ENCODE measurements at regions not wholly inside any gene's neighbourhood (a gene's known extent, or its start where the extent isn't known, plus 50 kb on each side); places are given as distances from the start of the nearest gene placed in this dataset.

DNA sequence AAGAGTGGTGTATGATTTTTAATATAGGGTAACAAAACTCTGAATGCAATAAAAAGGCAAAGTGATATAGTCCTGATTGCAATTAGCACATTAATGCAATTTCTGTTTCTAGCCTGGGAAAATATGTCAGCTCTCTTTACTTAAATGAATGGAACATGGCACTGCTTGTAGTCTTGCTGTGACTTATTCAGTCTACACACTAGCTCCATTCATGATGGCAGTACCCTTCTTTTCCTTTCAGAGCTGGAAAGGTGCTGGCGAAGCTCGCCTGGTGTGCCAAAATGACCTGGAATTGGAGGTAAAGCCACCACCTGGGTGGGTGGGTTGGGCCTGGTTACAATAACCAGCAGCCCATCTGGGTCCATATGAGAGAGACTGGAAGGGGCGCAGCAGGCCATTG is 85.3 kb downstream of the ZNF365 start:
- TF ChIP-seq, protein P1, sequence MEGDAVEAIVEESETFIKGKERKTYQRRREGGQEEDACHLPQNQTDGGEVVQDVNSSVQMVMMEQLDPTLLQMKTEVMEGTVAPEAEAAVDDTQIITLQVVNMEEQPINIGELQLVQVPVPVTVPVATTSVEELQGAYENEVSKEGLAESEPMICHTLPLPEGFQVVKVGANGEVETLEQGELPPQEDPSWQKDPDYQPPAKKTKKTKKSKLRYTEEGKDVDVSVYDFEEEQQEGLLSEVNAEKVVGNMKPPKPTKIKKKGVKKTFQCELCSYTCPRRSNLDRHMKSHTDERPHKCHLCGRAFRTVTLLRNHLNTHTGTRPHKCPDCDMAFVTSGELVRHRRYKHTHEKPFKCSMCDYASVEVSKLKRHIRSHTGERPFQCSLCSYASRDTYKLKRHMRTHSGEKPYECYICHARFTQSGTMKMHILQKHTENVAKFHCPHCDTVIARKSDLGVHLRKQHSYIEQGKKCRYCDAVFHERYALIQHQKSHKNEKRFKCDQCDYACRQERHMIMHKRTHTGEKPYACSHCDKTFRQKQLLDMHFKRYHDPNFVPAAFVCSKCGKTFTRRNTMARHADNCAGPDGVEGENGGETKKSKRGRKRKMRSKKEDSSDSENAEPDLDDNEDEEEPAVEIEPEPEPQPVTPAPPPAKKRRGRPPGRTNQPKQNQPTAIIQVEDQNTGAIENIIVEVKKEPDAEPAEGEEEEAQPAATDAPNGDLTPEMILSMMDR (conservative IDR thresholded peaks at IDR 0.05; ENCODE audit: low read depth, low read length): no peak
- no peak for TF ChIP-seq EZH2 (IDR thresholded peaks at IDR 0.05; ENCODE audit: low read length, unreplicated experiment)
- no peak for TF ChIP-seq EZH2phosphoT487 (IDR thresholded peaks at IDR 0.05; ENCODE audit: borderline replicate concordance, low read length)
